Vagina (tissue), 2 donors: ENCODE measurements at regions not wholly inside any gene's neighbourhood (a gene's known extent, or its start where the extent isn't known, plus 50 kb on each side); places are given as distances from the start of the nearest gene placed in this dataset.

Source experiments
- DNase-seq, 2 donors: peaks; one replicate each; pipeline ENCODE4 v3.0.0-alpha.2; 2017; ENCODE audit errors: extremely low spot score in 2 of 2
- H3K27ac ChIP-seq: fragments of 200-600 bp; sonication (generic); one replicate; pipeline ENCODE4 v1.5.1; 2019
- H3K27me3 ChIP-seq: fragments of 200-600 bp; sonication (generic); one replicate; pipeline ENCODE4 v1.5.1; 2019
- H3K36me3 ChIP-seq, 2 donors: fragments of 200-600 bp; sonication (generic); one replicate each; pipeline ENCODE4 v1.5.1; 2017 to 2019
- H3K4me1 ChIP-seq: fragments of 200-600 bp; sonication (generic); one replicate; pipeline ENCODE4 v1.5.1; 2019
- H3K4me3 ChIP-seq, 2 donors: fragments of 200-600 bp; sonication (generic); 1 replicate in 1 of 2; 2 replicates in 1 of 2; pipeline ENCODE4 v1.5.1; 2016 to 2019
- H3K9me3 ChIP-seq: fragments of 200-600 bp; sonication (generic); one replicate; pipeline ENCODE4 v1.5.1; 2019
- CTCF ChIP-seq, 3 experiments: fragments of 450-650 bp in 2 of 3; fragments of 200-600 bp in 1 of 3; sonication (generic) in 1 of 3; IDR thresholded peaks; one replicate each; pipeline ENCODE4 v1.5.1; 2017 to 2019; ENCODE audit warnings: antibody characterized with exemption in 3 of 3, mild to moderate bottlenecking in 2 of 3, moderate library complexity in 2 of 3
- POLR2A ChIP-seq, 2 donors: fragments of 450-650 bp; IDR thresholded peaks; one replicate each; pipeline ENCODE4 v1.6.1; 2017; ENCODE audit warnings: antibody characterized with exemption in 2 of 2, mild to moderate bottlenecking in 2 of 2, moderate library complexity in 2 of 2
- POLR2AphosphoS5 ChIP-seq, 2 donors: sonication (generic); formaldehyde crosslinking; IDR thresholded peaks; one replicate each; pipeline ENCODE4 v1.9.0; 2017; ENCODE audit warnings: antibody characterized with exemption in 2 of 2, mild to moderate bottlenecking in 2 of 2, low read depth in 1 of 2; ENCODE audit not compliant: insufficient read depth in 1 of 2
- intact Hi-C: fragments of 100-400 bp; cut with DNase I; formaldehyde crosslinking; loops from one replicate; pipeline ENCODE4 v1.15.1; 2023

DNA sequence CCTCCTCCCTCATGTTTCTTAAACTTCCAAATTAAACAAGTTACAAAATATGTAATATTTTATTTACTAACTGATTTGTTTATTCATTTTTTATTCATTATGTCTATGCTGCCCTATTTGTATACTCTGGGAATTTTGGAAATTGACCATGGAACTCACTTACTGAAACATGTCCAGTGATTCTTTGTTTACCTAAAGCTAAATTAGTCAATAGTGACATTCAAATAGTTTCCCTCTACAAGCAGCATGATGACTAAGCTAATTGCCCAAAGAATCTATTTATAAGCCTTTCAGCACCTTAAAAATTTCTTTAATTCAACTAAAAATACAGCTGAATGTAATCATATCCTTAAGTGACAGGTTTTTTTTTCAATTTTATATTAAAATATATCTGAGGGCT, 437.7 kb downstream of the SI start:
- Histone ChIP-seq H3K27ac (no peak overlapping the region), H3K9me3 (no peaks in the 10 kb centered on the region), H3K27me3 (no peaks in the 10 kb centered on the region), H3K36me3 (no peaks in the 10 kb centered on the region), H3K4me3 (no peak overlapping the region), H3K4me1 (no peaks in the 10 kb centered on the region)
- intact Hi-C loops = no loop called here
- DNase-seq = no peak
- TF ChIP-seq POLR2A (IDR thresholded peaks at IDR 0.05) (no peak), POLR2AphosphoS5 (IDR thresholded peaks at IDR 0.05; ENCODE audit: insufficient read depth in 1 of 2, low read depth in 1 of 2) (no peak), CTCF (IDR thresholded peaks at IDR 0.05) (no peak)

DNA sequence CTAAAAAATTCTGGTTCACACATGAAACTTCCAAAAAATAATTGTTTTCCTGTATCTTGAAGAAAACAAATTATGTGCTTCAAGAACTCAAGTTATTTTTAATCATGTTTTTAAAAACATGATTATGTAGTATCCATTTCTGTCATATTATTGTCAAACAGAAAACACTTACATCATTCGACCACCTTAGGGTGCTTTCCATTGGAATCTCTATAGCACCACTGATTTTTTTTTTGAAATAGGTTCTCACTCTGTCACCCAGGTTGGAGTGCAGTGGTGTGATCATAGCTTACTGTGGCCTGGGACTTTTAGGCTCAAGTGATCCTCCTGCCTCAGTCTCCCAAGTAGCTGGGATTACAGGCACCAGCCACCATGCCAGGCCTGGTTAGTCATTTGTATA, 457.3 kb downstream of the SI start:
- Histone ChIP-seq H3K9me3 (no peaks in the 10 kb centered on the region), H3K27me3 (no peaks in the 10 kb centered on the region), H3K4me3 (no peak overlapping the region), H3K36me3 (no peaks in the 10 kb centered on the region), H3K4me1 (no peaks in the 10 kb centered on the region), H3K27ac (no peak overlapping the region)
- intact Hi-C loops = no loop called here
- TF ChIP-seq CTCF (IDR thresholded peaks at IDR 0.05) = no peak
- TF ChIP-seq POLR2A (IDR thresholded peaks at IDR 0.05) = no peak
- TF ChIP-seq POLR2AphosphoS5 (IDR thresholded peaks at IDR 0.05; ENCODE audit: insufficient read depth in 1 of 2, low read depth in 1 of 2) = no peak
- no peak for DNase-seq

DNA sequence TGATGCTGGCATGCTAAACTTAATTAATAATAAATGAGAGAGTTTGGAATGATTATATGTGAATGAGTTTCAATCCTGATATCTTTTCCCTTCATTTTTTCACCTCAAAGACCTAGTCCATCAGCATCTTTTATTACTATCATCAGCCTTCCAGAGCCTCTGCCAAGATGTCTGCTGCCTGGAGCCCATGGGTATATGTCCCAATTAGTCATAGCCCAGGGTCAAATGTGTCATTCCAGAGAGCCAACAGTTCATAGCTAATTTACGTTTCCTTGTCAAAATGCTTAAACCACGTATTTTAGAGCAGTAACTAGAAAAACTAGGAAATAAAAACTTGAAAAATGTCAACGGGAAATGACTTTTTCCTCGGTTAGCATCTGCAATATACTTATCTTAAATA, 457.9 kb downstream of the SI start:
- H3K36me3 ChIP-seq = no peaks in the 10 kb centered on the region
- no peak for TF ChIP-seq POLR2AphosphoS5 (IDR thresholded peaks at IDR 0.05; ENCODE audit: insufficient read depth in 1 of 2, low read depth in 1 of 2)
- no peak for TF ChIP-seq CTCF (IDR thresholded peaks at IDR 0.05)
- TF ChIP-seq POLR2A (IDR thresholded peaks at IDR 0.05) = no peak
- intact Hi-C loops = no loop called here

DNA sequence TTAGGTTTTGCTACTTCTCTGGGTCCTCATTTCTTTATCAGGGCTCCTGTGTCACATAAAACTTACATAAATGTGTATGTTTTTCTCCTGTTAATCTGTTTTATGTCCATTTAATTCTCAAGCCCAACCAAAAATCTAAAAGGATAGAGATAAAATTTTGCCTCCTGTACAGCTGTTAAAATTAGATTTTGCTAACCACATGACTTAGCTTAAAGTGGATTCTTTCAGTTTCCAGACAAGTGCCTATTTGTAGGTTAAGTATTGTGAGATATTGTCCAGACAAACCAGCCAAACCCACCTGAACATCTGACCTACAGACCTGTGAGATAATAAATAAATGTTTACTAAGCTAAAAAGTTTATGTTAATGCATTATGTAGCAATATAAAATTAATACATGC, 465.5 kb downstream of the SI start:
- no peak for TF ChIP-seq POLR2A (IDR thresholded peaks at IDR 0.05)
- Histone ChIP-seq H3K4me3 (no peak overlapping the region), H3K27ac (no peak overlapping the region), H3K36me3 (no peaks in the 10 kb centered on the region), H3K9me3 (no peaks in the 10 kb centered on the region), H3K27me3 (no peaks in the 10 kb centered on the region), H3K4me1 (no peaks in the 10 kb centered on the region)
- DNase-seq = no peak
- intact Hi-C loops = no loop called here

More for the DNA sequence above, 457.9 kb downstream of the SI start:
- no peaks in the 10 kb centered on the region for H3K9me3 ChIP-seq
- H3K27me3 ChIP-seq = no peaks in the 10 kb centered on the region
- no peak overlapping the region for H3K27ac ChIP-seq
- H3K4me1 ChIP-seq = no peaks in the 10 kb centered on the region
- H3K4me3 ChIP-seq = no peak overlapping the region
- DNase-seq = no peak

- Histone ChIP-seq H3K4me3 (no peak overlapping the region), H3K4me1 (no peaks in the 10 kb centered on the region), H3K27me3 (no peaks in the 10 kb centered on the region), H3K9me3 (no peaks in the 10 kb centered on the region), H3K36me3 (no peaks in the 10 kb centered on the region), H3K27ac (no peak overlapping the region)
- no peak for TF ChIP-seq POLR2AphosphoS5 (IDR thresholded peaks at IDR 0.05; ENCODE audit: insufficient read depth in 1 of 2, low read depth in 1 of 2)
- TF ChIP-seq POLR2A (IDR thresholded peaks at IDR 0.05) = no peak
- no peak for TF ChIP-seq CTCF (IDR thresholded peaks at IDR 0.05)
- intact Hi-C loops = no loop called here
- no peak for DNase-seq
Observed at GRCh38 chr3:164608554-164609276, 469.6 kb downstream of the SI start.
